ENCODE measurements at regions not wholly inside any gene's neighbourhood (a gene's known extent, or its start where the extent isn't known, plus 50 kb on each side); places are given as distances from the start of the nearest gene placed in this dataset.

DNA sequence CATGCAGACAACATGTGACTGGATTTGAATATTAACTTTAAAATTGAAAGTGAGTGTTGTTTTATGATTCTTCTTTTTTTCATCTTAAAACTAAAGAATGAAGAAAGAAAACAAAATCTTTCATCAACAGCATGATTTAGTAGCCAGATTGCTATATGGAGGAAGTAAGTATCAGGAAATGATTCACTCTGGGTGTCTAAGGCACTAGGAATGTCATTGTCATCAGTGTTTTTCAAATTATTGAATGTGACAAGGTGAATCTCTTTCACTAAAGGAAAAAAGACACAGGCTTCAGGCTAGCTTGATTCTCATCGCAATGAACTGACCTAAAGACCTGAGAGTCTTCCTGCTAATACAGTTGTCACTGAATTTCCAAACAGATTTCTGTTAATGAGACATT is 430.1 kb downstream of the FBXO15 start:
- Histone ChIP-seq H3K4me1 (ENCODE audit: control insufficient read depth, insufficient read depth, low read length) (no peaks in the 10 kb centered on the region), H3K4me3 (ENCODE audit: low read length) (no peak overlapping the region), H3K36me3 (ENCODE audit: control insufficient read depth, insufficient read depth, low read length) (no peaks in the 10 kb centered on the region), H3K27ac (ENCODE audit: low read length) (no peak overlapping the region), H3K9me3 (ENCODE audit: control insufficient read depth, low read depth, low read length) (no peaks in the 10 kb centered on the region), H3K27me3 (ENCODE audit: control insufficient read depth, insufficient read depth, low read length) (no peaks in the 10 kb centered on the region)
- WGBS (ENCODE audit: insufficient coverage, low lambda C conversion rate): no CpG with 5 or more reads among the region's 1 CpG
- no peak for DNase-seq

DNA sequence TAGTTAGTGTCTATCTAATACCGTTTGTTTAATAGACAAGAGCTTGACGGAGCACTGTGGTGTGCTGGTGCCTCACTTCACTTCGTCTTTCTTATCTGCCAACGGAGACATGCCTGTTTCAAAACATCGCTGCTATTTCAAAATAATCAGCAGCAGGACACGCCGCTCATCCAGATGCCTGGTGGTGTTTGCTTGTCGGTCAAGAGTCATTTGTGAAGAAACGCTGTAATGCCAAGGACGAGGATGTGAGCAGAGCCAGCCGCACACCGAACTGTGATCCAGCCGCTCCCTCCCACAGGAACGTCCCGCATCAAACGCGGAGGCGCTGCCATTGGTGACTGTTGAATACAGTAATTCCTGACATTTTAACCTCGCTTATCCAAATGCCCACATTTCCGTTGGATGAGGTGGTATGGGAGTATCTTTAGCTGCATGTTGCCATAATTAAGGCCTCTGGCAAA is 432.4 kb downstream of the FBXO15 start:
- WGBS (ENCODE audit: insufficient coverage, low lambda C conversion rate): 92% methylated on average over 2 of the region's 20 CpGs
- Histone ChIP-seq H3K36me3 (ENCODE audit: control insufficient read depth, insufficient read depth, low read length) (no peaks in the 10 kb centered on the region), H3K9me3 (ENCODE audit: control insufficient read depth, low read depth, low read length) (no peaks in the 10 kb centered on the region), H3K4me3 (ENCODE audit: low read length) (no peak overlapping the region), H3K27me3 (ENCODE audit: control insufficient read depth, insufficient read depth, low read length) (no peaks in the 10 kb centered on the region), H3K27ac (ENCODE audit: low read length) (no peak overlapping the region), H3K4me1 (ENCODE audit: control insufficient read depth, insufficient read depth, low read length) (no peaks in the 10 kb centered on the region)
- no peak for DNase-seq

DNA sequence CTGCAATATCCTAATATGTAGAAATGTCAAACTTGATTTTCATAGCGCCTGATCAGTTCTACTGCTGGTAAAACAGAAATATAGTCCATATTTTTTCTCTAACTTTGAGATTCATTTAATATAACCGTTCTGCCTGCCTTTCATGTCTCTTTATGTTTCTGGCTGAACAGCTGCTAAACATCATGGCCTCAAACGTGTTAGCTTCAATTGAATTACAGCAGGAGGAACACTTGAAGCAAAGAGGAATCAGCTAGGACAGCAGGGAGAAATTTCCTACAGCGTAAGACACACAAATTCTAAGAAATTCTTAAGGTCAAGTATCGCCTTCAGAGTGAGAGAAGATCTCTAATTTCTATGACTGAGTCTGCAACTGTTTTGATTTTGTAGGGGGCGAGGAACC is 433.2 kb downstream of the FBXO15 start:
- DNase-seq: no peak
- Histone ChIP-seq H3K27me3 (ENCODE audit: control insufficient read depth, insufficient read depth, low read length) (no peaks in the 10 kb centered on the region), H3K9me3 (ENCODE audit: control insufficient read depth, low read depth, low read length) (no peaks in the 10 kb centered on the region), H3K27ac (ENCODE audit: low read length) (no peak overlapping the region), H3K4me1 (ENCODE audit: control insufficient read depth, insufficient read depth, low read length) (no peaks in the 10 kb centered on the region), H3K4me3 (ENCODE audit: low read length) (no peak overlapping the region), H3K36me3 (ENCODE audit: control insufficient read depth, insufficient read depth, low read length) (no peaks in the 10 kb centered on the region)
- 69% methylated on average over 5 of the region's 6 CpGs for WGBS (ENCODE audit: insufficient coverage, low lambda C conversion rate)

DNA sequence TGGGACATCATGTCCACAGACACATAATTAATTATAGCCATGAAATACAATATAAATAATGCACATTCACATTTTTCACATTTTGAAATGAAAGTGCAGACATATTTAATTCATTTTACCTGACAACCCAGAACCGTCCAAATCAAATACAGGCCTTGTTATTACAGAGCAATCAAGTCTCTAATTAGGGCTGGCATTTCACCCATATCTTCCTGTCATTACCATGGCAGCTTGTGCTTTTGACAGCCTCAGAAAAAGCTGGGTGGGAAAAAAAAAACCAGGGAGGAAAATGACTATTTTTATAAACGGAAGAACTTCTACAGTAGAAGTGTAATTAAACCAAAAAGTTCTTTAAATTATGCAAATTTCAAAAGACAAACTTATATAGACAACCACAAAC is 436.4 kb downstream of the FBXO15 start:
- Histone ChIP-seq H3K36me3 (ENCODE audit: control insufficient read depth, insufficient read depth, low read length) (no peaks in the 10 kb centered on the region), H3K9me3 (ENCODE audit: control insufficient read depth, low read depth, low read length) (no peaks in the 10 kb centered on the region), H3K27ac (ENCODE audit: low read length) (no peak overlapping the region), H3K4me3 (ENCODE audit: low read length) (no peak overlapping the region), H3K27me3 (ENCODE audit: control insufficient read depth, insufficient read depth, low read length) (no peaks in the 10 kb centered on the region), H3K4me1 (ENCODE audit: control insufficient read depth, insufficient read depth, low read length) (no peaks in the 10 kb centered on the region)
- 90% methylated on average over 2 of the region's 2 CpGs for WGBS (ENCODE audit: insufficient coverage, low lambda C conversion rate)
- DNase-seq: no peak

DNA sequence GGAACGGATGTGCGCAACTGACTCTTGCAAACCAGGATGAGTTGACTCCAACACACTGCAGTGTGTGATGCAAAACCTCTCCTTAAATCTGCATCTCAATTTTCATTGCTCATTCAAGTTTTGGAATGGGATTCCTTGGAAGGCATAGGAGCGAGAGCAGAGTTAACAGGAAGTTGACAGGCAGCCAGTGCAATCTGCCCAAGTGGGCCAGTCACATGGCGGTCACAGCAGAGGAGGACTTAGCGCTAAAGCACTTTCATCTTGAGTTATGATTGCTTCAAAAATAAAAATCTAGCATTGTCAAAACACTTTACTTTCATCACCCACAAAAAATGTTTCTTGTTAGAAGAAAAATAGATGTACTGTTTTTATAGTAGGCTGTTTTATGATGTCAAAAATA is 439.0 kb downstream of the FBXO15 start:
- no CpG with 5 or more reads among the region's 5 CpGs for WGBS (ENCODE audit: insufficient coverage, low lambda C conversion rate)
- no peaks in the 10 kb centered on the region for H3K9me3 ChIP-seq (ENCODE audit: control insufficient read depth, low read depth, low read length)
- no peak overlapping the region for H3K27ac ChIP-seq (ENCODE audit: low read length)
- H3K27me3 ChIP-seq (ENCODE audit: control insufficient read depth, insufficient read depth, low read length): no peaks in the 10 kb centered on the region
- H3K36me3 ChIP-seq (ENCODE audit: control insufficient read depth, insufficient read depth, low read length): no peaks in the 10 kb centered on the region
- H3K4me1 ChIP-seq (ENCODE audit: control insufficient read depth, insufficient read depth, low read length): no peaks in the 10 kb centered on the region
- H3K4me3 ChIP-seq (ENCODE audit: low read length): no peak overlapping the region
- no peak for DNase-seq

DNA sequence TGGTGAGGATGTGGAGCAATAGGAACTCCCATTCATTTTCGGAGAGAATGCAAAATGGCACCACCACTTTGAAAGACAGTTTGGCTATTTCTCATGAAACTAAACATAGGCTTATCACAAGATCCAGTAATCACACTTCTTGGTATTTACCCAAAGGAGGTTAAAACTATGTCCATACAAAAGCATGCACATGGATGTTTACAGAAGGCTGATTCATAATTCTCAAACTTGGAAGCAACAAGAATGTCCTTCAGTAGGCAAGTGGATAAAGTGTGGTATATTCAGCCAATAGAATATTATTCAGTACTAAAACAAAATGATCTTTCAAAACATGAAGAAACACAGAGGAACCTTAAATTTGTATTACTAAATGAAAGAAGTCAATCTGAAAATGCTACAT is 440.6 kb downstream of the FBXO15 start:
- WGBS (ENCODE audit: insufficient coverage, low lambda C conversion rate): no CpG with 5 or more reads among the region's 1 CpG
- Histone ChIP-seq H3K4me1 (ENCODE audit: control insufficient read depth, insufficient read depth, low read length) (no peaks in the 10 kb centered on the region), H3K27me3 (ENCODE audit: control insufficient read depth, insufficient read depth, low read length) (no peaks in the 10 kb centered on the region), H3K4me3 (ENCODE audit: low read length) (no peak overlapping the region), H3K9me3 (ENCODE audit: control insufficient read depth, low read depth, low read length) (no peaks in the 10 kb centered on the region), H3K27ac (ENCODE audit: low read length) (no peak overlapping the region), H3K36me3 (ENCODE audit: control insufficient read depth, insufficient read depth, low read length) (no peaks in the 10 kb centered on the region)
- DNase-seq: no peak

DNA sequence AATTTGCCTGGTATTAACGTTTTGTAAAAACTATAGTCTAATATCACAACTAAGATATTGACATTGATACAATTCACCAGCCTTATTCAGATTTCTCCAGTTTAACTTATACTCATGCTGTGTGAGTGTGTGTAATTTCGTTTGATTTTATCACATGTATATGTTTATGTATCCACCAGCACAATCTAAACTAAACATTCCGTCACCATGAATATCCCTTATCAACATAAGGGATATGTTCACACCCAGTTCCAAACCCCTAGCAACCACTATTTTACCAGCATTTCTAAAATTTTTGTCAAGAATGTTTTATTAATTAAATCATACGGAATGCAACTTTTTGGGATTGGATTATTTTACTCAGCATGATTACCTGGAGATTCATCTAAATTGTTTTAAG is 450.3 kb downstream of the FBXO15 start:
- WGBS (ENCODE audit: insufficient coverage, low lambda C conversion rate): 68% methylated on average over 2 of the region's 4 CpGs
- DNase-seq: no peak
- H3K4me3 ChIP-seq (ENCODE audit: low read length): no peak overlapping the region

DNA sequence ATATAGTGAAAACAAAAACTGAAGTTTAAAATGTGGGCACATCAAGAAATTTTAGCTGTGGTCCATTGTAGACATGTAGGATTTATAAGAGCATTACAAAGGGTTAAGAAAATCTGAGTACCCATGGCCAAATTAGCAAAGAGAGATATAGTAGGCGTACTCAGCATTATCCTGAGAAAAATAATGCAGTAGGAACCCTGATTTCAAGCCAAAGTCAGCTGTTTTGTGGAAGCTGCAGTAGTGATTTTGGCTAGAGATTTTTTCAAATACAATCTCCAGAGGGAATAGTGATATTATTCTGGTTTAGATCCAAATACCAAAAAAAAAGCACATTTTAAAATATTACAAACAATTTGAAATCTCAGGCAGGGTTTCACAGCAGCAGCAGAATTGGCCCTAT is 450.9 kb downstream of the FBXO15 start:
- no peak overlapping the region for H3K27ac ChIP-seq (ENCODE audit: low read length)
- WGBS (ENCODE audit: insufficient coverage, low lambda C conversion rate): no CpG with 5 or more reads among the region's 1 CpG
- DNase-seq: no peak

More for the DNA sequence above, 450.3 kb downstream of the FBXO15 start:
- no peak overlapping the region for H3K27ac ChIP-seq (ENCODE audit: low read length)
- H3K4me1 ChIP-seq (ENCODE audit: control insufficient read depth, insufficient read depth, low read length): no peaks in the 10 kb centered on the region
- no peaks in the 10 kb centered on the region for H3K27me3 ChIP-seq (ENCODE audit: control insufficient read depth, insufficient read depth, low read length)
- no peaks in the 10 kb centered on the region for H3K9me3 ChIP-seq (ENCODE audit: control insufficient read depth, low read depth, low read length)
- no peaks in the 10 kb centered on the region for H3K36me3 ChIP-seq (ENCODE audit: control insufficient read depth, insufficient read depth, low read length)

DNA sequence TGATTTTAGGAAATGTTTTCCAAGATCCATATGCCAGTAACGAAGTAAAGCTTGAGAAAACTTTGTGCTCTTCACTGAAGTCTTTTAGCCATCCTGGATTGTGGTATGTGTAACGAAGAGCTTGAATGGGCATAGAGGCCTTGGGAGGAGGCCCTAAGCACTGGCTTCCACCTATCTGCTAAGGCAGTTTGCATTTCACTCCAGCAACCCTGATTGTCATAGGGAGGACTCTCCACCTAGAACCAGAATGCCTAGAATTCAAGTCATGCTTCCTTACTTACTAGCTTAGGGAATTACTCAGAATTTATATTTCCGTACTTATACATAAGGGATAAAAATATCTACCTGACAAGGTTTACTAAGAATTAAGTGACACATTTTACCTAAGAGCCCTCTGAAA is 451.5 kb downstream of the FBXO15 start:
- no peaks in the 10 kb centered on the region for H3K4me1 ChIP-seq (ENCODE audit: control insufficient read depth, insufficient read depth, low read length)
- no CpG with 5 or more reads among the region's 3 CpGs for WGBS (ENCODE audit: insufficient coverage, low lambda C conversion rate)
- H3K27me3 ChIP-seq (ENCODE audit: control insufficient read depth, insufficient read depth, low read length): no peaks in the 10 kb centered on the region
- H3K9me3 ChIP-seq (ENCODE audit: control insufficient read depth, low read depth, low read length): no peaks in the 10 kb centered on the region
- H3K36me3 ChIP-seq (ENCODE audit: control insufficient read depth, insufficient read depth, low read length): no peaks in the 10 kb centered on the region
- no peak overlapping the region for H3K27ac ChIP-seq (ENCODE audit: low read length)
- DNase-seq: no peak
- H3K4me3 ChIP-seq (ENCODE audit: low read length): no peak overlapping the region

More for the DNA sequence above, 450.9 kb downstream of the FBXO15 start:
- Histone ChIP-seq H3K9me3 (ENCODE audit: control insufficient read depth, low read depth, low read length) (no peaks in the 10 kb centered on the region), H3K4me3 (ENCODE audit: low read length) (no peak overlapping the region), H3K36me3 (ENCODE audit: control insufficient read depth, insufficient read depth, low read length) (no peaks in the 10 kb centered on the region), H3K27me3 (ENCODE audit: control insufficient read depth, insufficient read depth, low read length) (no peaks in the 10 kb centered on the region), H3K4me1 (ENCODE audit: control insufficient read depth, insufficient read depth, low read length) (no peaks in the 10 kb centered on the region)

DNA sequence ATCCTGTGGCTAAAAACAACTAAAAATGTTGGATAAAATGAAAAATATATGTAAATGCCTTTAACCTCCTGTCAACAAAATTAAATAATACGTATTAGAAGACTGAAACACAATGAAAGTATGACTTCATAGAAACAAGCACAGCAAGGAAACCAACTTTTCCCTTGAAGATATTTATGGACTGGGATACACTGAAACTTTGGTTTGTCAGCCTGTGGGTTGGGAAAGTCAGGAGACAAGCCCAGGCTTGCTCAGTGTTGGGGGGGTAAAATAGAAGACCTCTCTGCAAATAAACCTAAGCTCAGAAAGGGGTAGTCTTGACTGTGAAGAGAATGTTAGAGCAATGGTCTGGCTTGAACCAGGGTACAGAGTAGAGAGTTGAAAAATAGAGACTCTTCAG is 454.5 kb downstream of the FBXO15 start:
- H3K9me3 ChIP-seq (ENCODE audit: control insufficient read depth, low read depth, low read length): no peaks in the 10 kb centered on the region
- no peaks in the 10 kb centered on the region for H3K4me1 ChIP-seq (ENCODE audit: control insufficient read depth, insufficient read depth, low read length)
- H3K27ac ChIP-seq (ENCODE audit: low read length): no peak overlapping the region
- no peak for DNase-seq
- H3K4me3 ChIP-seq (ENCODE audit: low read length): no peak overlapping the region
- 80% methylated on average over 1 of the region's 1 CpG for WGBS (ENCODE audit: insufficient coverage, low lambda C conversion rate)
- no peaks in the 10 kb centered on the region for H3K27me3 ChIP-seq (ENCODE audit: control insufficient read depth, insufficient read depth, low read length)
- no peaks in the 10 kb centered on the region for H3K36me3 ChIP-seq (ENCODE audit: control insufficient read depth, insufficient read depth, low read length)

DNA sequence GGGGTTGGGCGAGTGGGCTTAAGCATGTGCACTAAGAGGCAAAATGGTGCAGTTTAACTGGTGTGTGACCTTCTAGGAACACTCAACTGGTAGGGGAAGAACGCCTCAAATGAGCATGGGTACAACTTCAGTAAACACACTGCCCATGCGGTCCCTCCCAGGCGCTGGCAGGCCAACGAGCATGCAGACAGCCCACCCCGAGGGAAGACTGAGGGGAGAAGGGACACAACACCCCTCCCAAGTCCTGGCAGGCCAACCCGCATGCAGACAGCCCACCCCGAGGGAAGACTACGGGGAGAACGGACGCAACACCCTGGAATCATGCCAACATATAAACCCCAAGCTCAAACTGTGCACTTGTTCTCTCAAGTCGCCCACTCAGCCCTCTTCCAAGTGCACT is 456.0 kb downstream of the FBXO15 start:
- H3K36me3 ChIP-seq (ENCODE audit: control insufficient read depth, insufficient read depth, low read length): no peaks in the 10 kb centered on the region
- no peaks in the 10 kb centered on the region for H3K27me3 ChIP-seq (ENCODE audit: control insufficient read depth, insufficient read depth, low read length)
- no peak overlapping the region for H3K4me3 ChIP-seq (ENCODE audit: low read length)
- no peak overlapping the region for H3K27ac ChIP-seq (ENCODE audit: low read length)
- no peaks in the 10 kb centered on the region for H3K4me1 ChIP-seq (ENCODE audit: control insufficient read depth, insufficient read depth, low read length)
- DNase-seq: no peak
- no peaks in the 10 kb centered on the region for H3K9me3 ChIP-seq (ENCODE audit: control insufficient read depth, low read depth, low read length)
- 100% methylated on average over 1 of the region's 12 CpGs for WGBS (ENCODE audit: insufficient coverage, low lambda C conversion rate)

All from large intestine (tissue), 3 donors.